OCI-LY7 (cell line): ENCODE measurements at regions not wholly inside any gene's neighbourhood (a gene's known extent, or its start where the extent isn't known, plus 50 kb on each side); places are given as distances from the start of the nearest gene placed in this dataset.
"Not testable (repeated sequence)": the region's sequence is repeated elsewhere in the genome, so short reads cannot be mapped to it uniquely, and the experiment has no call there.

Experiments used
- BruUV-seq: library from RNA; stranded (reverse); fragments of 400-500 nt; replicated peaks from 2 replicates; lab custom pipeline; 2021; lab: Mats Ljungman, UMichigan
- CTCF ChIA-PET: fragments of 300-600 bp; sonication (Branson Sonifier 250); formaldehyde crosslinking; loops from one replicate; lab custom pipeline; 2022; ENCODE audit warnings: antibody characterized with exemption; ENCODE audit not compliant: unreplicated experiment; lab: Charles Lee
- POLR2A ChIA-PET: fragments of 300-600 bp; sonication (Branson Sonifier 250); formaldehyde crosslinking; loops from one replicate; lab custom pipeline; 2022; ENCODE audit warnings: antibody characterized with exemption; lab: Charles Lee
- DNase-seq: peaks from one replicate; pipeline ENCODE4 v3.0.0-alpha.2; 2015; ENCODE audit warnings: low spot score
- H2AFZ ChIP-seq: fragments of 200-600 bp; sonication (generic), shearing (Covaris generic); 2 replicates; pipeline ENCODE4 v1.6.1; 2014; ENCODE audit warnings: mild to moderate bottlenecking, antibody characterized with exemption, low read length, moderate library complexity
- H3K27ac ChIP-seq: fragments of 200-600 bp; sonication (generic); 2 replicates; pipeline ENCODE4 v1.5.1; 2014; ENCODE audit warnings: mixed run types, low read depth, mild to moderate bottlenecking, moderate library complexity, low read length, inconsistent platforms; ENCODE audit not compliant: poor library complexity, severe bottlenecking
- H3K36me3 ChIP-seq: fragments of 200-600 bp; sonication (generic); 2 replicates; pipeline ENCODE4 v1.6.1; 2014; ENCODE audit warnings: mild to moderate bottlenecking, antibody characterized with exemption, low read length, moderate library complexity, mixed read lengths; ENCODE audit not compliant: insufficient read depth
- H3K4me1 ChIP-seq: fragments of 200-600 bp; sonication (generic); 2 replicates; pipeline ENCODE4 v1.5.1; 2014; ENCODE audit warnings: mild to moderate bottlenecking, low read length; ENCODE audit not compliant: insufficient read depth, poor library complexity, severe bottlenecking
- H3K4me2 ChIP-seq: fragments of 200-600 bp; sonication (generic); 2 replicates; pipeline ENCODE4 v1.6.1; 2014; ENCODE audit warnings: mild to moderate bottlenecking, low read length
- H3K4me3 ChIP-seq: fragments of 200-600 bp; sonication (generic); 2 replicates; pipeline ENCODE4 v1.5.1; 2014; ENCODE audit warnings: mild to moderate bottlenecking, low read depth, low read length; ENCODE audit not compliant: poor library complexity, severe bottlenecking
- H3K79me2 ChIP-seq: fragments of 200-600 bp; sonication (generic); 2 replicates; pipeline ENCODE4 v1.6.1; 2016; ENCODE audit warnings: low read depth, mild to moderate bottlenecking, low read length, moderate library complexity, mixed read lengths; ENCODE audit not compliant: insufficient read depth
- H3K9me2 ChIP-seq: fragments of 200-600 bp; sonication (generic); 2 replicates; pipeline ENCODE4 v1.6.1; 2016; ENCODE audit warnings: mild to moderate bottlenecking, low read length, mixed read lengths; ENCODE audit not compliant: insufficient read depth
- H3K9me3 ChIP-seq: fragments of 200-600 bp; sonication (generic); 2 replicates; pipeline ENCODE4 v1.6.1; 2014; ENCODE audit warnings: mild to moderate bottlenecking, mixed run types, low read length, mixed read lengths
- H4K20me1 ChIP-seq: fragments of 200-600 bp; sonication (generic); 2 replicates; pipeline ENCODE4 v1.6.1; 2014; ENCODE audit warnings: mild to moderate bottlenecking, antibody characterized with exemption, low read length, moderate library complexity, mixed read lengths; ENCODE audit not compliant: insufficient read depth
- intact Hi-C: fragments of 100-400 bp; cut with micrococcal nuclease; formaldehyde crosslinking; loops from one replicate; pipeline ENCODE4 v1.10.0; 2022; ENCODE audit not compliant: unreplicated experiment

DNA sequence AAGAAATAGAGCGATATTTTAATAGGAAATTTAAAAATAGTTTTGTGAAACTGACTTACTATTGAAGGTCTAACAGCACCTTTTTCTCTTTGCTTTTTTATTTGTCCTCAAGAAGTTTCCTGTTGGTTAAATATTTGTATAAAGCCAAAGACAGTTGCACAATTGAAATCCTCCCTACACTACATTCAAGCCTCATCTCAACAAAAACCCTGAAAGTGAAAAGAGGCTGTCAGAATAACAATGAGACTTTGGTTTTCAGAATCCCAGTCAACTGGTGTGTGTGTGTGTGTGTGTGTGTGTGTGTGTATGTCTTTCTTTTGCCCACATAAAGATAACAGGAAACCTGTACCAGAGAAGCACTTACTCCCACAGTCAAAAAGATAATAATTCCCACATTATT is 313.6 kb upstream of the FRG1 start:
- H2AFZ ChIP-seq, DNase-seq, intact Hi-C loops, H3K4me3 ChIP-seq, H4K20me1 ChIP-seq, BruUV-seq, H3K4me2 ChIP-seq, H3K36me3 ChIP-seq, H3K9me2 ChIP-seq, POLR2A ChIA-PET, H3K9me3 ChIP-seq, H3K27ac ChIP-seq, CTCF ChIA-PET, H3K4me1 ChIP-seq, H3K79me2 ChIP-seq: not testable (repeated sequence)

DNA sequence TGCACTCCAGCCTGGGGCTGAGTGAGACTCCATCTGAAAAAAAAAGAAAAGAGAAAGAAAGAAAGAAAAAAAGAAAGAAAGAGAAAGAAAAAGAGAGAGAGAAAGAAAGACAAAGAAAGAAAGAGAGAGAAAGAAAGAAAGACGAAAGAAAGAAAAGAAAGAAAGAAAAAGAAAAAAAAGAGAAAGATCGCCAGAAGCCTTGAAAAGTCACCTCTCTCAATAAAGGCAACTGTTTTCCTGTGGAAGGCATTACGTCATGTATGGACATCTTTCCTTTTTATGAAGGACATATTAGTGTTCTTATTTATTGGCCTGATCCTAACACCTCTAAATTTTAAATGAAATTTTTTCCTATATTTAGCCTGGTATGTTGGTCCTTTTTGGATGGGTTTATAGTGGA is 310.9 kb upstream of the FRG1 start:
- intact Hi-C loops, DNase-seq, H3K4me2 ChIP-seq, H3K79me2 ChIP-seq, POLR2A ChIA-PET, H3K4me3 ChIP-seq, H3K4me1 ChIP-seq, BruUV-seq, H3K9me3 ChIP-seq, H4K20me1 ChIP-seq, H2AFZ ChIP-seq, CTCF ChIA-PET, H3K36me3 ChIP-seq, H3K27ac ChIP-seq, H3K9me2 ChIP-seq: not testable (repeated sequence)

- intact Hi-C loops, H3K36me3 ChIP-seq, POLR2A ChIA-PET: not testable (repeated sequence)
Measured at GRCh38 chr4:189630913-189631567, 309.6 kb upstream of the FRG1 start.

GRCh38 chr4:189631568-189631916 is 309.1 kb upstream of the FRG1 start:
- CTCF ChIA-PET, intact Hi-C loops: not testable (repeated sequence)

More at GRCh38 chr4:189630913-189631567, 309.6 kb upstream of the FRG1 start:
- H3K4me1 ChIP-seq, H3K4me2 ChIP-seq, H3K9me2 ChIP-seq, DNase-seq, H3K79me2 ChIP-seq, BruUV-seq, H3K27ac ChIP-seq, H3K4me3 ChIP-seq, CTCF ChIA-PET, H2AFZ ChIP-seq, H3K9me3 ChIP-seq, H4K20me1 ChIP-seq: not testable (repeated sequence)

GRCh38 chr4:189650436-189650835 is 290.2 kb upstream of the FRG1 start:
- H3K27ac ChIP-seq, intact Hi-C loops, H3K4me3 ChIP-seq, H3K4me1 ChIP-seq, H3K9me3 ChIP-seq, H3K9me2 ChIP-seq, H2AFZ ChIP-seq, CTCF ChIA-PET, DNase-seq, H3K4me2 ChIP-seq, H3K36me3 ChIP-seq, H4K20me1 ChIP-seq, POLR2A ChIA-PET, BruUV-seq, H3K79me2 ChIP-seq: not testable (repeated sequence)

More at GRCh38 chr4:189631568-189631916, 309.1 kb upstream of the FRG1 start:
- H3K4me3 ChIP-seq, H3K4me2 ChIP-seq, H3K36me3 ChIP-seq, H2AFZ ChIP-seq, POLR2A ChIA-PET, H3K4me1 ChIP-seq, H3K9me2 ChIP-seq, H3K27ac ChIP-seq, BruUV-seq, H3K9me3 ChIP-seq, H3K79me2 ChIP-seq, H4K20me1 ChIP-seq, DNase-seq: not testable (repeated sequence)

DNA sequence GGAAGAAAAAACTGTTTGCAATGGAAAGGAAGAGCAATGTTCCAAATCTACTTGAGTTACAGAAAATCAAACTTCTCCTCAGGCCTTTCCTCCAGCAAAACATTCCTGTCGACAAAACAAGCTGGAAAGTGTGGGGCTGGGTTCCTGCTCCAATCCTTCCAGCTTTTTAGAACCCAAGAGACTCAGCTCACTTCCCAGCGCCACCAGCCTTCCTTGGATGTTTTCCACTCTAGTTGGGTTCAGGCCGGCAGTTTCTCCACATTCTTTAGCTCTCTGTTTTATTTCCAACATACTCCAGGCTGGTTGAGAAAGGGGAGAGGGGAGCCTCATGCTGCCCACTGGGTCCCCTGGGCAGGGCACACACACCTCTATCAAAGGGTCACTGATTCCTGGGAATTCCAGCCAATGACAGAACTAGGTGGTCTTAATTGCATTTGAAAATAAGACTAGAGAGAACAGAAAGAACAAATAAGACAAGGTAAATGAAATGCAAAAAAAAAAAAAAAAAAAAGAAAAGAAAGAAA is 287.5 kb upstream of the FRG1 start:
- H3K79me2 ChIP-seq, H3K9me3 ChIP-seq, CTCF ChIA-PET, H4K20me1 ChIP-seq, POLR2A ChIA-PET, H3K4me3 ChIP-seq, H3K36me3 ChIP-seq, intact Hi-C loops, H3K9me2 ChIP-seq, H3K4me1 ChIP-seq, DNase-seq, H3K4me2 ChIP-seq, H2AFZ ChIP-seq, H3K27ac ChIP-seq, BruUV-seq: not testable (repeated sequence)
